ENCODE measurements at regions not wholly inside any gene's neighbourhood (a gene's known extent, or its start where the extent isn't known, plus 50 kb on each side); places are given as distances from the start of the nearest gene placed in this dataset.

DNA sequence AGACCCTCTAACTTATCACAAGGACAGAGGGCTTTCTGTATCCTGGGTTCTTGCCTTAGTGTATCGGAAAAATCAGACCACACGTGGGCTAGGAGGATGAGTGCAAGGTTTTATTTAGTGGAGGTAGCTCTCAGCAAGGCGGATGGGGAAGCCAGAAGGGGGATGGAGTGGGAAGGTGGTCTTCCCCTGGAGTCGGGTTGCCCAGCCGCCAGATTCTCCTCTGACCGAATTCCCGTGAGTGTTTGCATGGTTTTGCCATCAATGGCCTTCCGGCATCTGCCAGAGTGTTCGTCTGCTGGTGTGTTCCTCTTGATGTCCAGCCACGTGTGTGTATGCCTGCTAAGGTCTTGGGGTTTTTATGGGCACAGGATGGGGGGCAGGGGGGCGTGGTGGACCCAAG lies 1335.1 kb upstream of the SPRY2 start:
- H3K36me3 ChIP-seq, result no peaks in the 10 kb centered on the region
- intact Hi-C loops (cut with DNase I), result no loop called here
- H3K27me3 ChIP-seq, result no peaks in the 10 kb centered on the region
- H3K4me1 ChIP-seq, result no peaks in the 10 kb centered on the region
- no peaks in the 10 kb centered on the region for H3K9me3 ChIP-seq
- no peak overlapping the region for H3K27ac ChIP-seq
- 91 to 95% methylated on average over 10 to 11 of the region's 11 CpGs for WGBS, 2 donors
- no peak for DNase-seq
- H3K4me3 ChIP-seq (replicated peaks in 1 of 3), result no peak overlapping the region
- TF ChIP-seq POLR2A (IDR thresholded peaks at IDR 0.05), result no peak
- TF ChIP-seq, protein P1, sequence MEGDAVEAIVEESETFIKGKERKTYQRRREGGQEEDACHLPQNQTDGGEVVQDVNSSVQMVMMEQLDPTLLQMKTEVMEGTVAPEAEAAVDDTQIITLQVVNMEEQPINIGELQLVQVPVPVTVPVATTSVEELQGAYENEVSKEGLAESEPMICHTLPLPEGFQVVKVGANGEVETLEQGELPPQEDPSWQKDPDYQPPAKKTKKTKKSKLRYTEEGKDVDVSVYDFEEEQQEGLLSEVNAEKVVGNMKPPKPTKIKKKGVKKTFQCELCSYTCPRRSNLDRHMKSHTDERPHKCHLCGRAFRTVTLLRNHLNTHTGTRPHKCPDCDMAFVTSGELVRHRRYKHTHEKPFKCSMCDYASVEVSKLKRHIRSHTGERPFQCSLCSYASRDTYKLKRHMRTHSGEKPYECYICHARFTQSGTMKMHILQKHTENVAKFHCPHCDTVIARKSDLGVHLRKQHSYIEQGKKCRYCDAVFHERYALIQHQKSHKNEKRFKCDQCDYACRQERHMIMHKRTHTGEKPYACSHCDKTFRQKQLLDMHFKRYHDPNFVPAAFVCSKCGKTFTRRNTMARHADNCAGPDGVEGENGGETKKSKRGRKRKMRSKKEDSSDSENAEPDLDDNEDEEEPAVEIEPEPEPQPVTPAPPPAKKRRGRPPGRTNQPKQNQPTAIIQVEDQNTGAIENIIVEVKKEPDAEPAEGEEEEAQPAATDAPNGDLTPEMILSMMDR (IDR thresholded peaks at IDR 0.05), result no peak

DNA sequence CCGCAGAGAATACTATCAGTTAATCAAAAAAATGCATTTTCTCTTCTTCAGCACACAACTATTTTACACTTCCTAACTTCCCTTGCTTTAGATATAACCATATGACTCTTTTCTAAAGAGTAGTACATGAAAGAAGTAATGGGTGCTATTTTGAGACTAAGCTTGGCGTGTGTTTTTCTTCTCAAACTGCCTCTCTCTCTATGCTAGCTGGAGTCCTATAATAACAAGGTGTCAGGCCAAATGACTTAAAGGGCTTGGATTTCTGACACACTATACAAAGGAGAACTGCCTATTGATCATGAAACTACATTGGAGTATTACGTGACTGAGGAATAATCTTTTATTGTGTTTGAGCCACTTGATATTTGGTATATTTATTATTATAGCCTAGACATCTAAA lies 1330.1 kb upstream of the SPRY2 start:
- no peaks in the 10 kb centered on the region for H3K27me3 ChIP-seq
- intact Hi-C loops (cut with DNase I), result no loop called here
- no peak for TF ChIP-seq POLR2A (IDR thresholded peaks at IDR 0.05)
- TF ChIP-seq, protein P1 (IDR thresholded peaks at IDR 0.05), result no peak
- H3K9me3 ChIP-seq, result no peaks in the 10 kb centered on the region
- no peak overlapping the region for H3K4me3 ChIP-seq (replicated peaks in 1 of 3)
- WGBS, 2 donors, result 75 to 79% methylated on average over 3 of the region's 3 CpGs
- H3K36me3 ChIP-seq, result no peaks in the 10 kb centered on the region
- H3K4me1 ChIP-seq, result no peaks in the 10 kb centered on the region
- DNase-seq, result no peak
- H3K27ac ChIP-seq, result no peak overlapping the region

DNA sequence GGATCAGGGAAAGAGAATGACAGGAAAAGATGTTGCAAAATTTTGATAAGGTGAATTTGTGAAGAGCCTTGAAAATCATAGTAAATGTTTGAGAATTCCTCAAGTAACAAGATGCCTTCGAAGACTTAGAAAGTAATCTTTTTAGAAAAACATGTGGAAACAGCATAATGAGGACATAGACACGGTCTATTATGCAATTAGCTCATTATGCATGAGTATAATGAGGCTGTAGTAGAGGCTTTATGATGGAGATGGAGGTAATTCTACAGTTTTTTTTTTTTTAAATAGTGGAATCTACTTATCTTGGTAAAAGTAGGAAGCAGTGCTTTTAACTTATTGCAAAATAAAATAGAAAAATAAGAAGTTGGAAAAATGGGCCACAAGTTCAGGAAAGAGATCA lies 1329.1 kb upstream of the SPRY2 start:
- no peak for TF ChIP-seq POLR2A (IDR thresholded peaks at IDR 0.05)
- TF ChIP-seq, protein P1 (IDR thresholded peaks at IDR 0.05), result no peak
- no peak for DNase-seq

DNA sequence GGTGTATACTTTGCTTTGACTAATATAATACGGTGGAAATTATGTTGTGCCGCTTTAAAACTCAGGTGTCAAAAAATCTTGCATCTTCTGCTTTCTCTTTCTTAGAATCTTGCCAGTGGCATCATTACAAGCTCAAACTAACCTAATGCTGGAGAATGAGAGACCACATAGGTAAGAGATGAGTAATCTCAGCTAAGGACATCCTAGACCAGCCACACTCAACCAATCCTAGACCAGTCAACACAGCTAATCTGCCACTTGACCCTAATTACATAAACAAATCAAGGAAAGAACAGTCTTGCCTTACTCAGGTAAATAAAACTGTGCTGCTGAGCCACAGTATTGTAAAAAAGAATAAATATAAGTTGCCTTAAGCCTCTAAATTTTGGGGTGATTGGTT lies 1323.9 kb upstream of the SPRY2 start:
- Histone ChIP-seq H3K27me3 (no peaks in the 10 kb centered on the region), H3K36me3 (no peaks in the 10 kb centered on the region), H3K9me3 (no peaks in the 10 kb centered on the region), H3K27ac (no peak overlapping the region), H3K4me1 (no peaks in the 10 kb centered on the region), H3K4me3 (replicated peaks in 1 of 3) (no peak overlapping the region)
- intact Hi-C loops (cut with DNase I), result no loop called here
- TF ChIP-seq POLR2A (IDR thresholded peaks at IDR 0.05), result no peak
- TF ChIP-seq, protein P1 (IDR thresholded peaks at IDR 0.05), result no peak
- 97 to 100% methylated on average over 2 of the region's 2 CpGs for WGBS, 2 donors
- DNase-seq, result no peak

More for the DNA sequence above, 1329.1 kb upstream of the SPRY2 start:
- intact Hi-C loops (cut with DNase I), result no loop called here
- Histone ChIP-seq H3K4me1 (no peaks in the 10 kb centered on the region), H3K4me3 (replicated peaks in 1 of 3) (no peak overlapping the region), H3K27ac (no peak overlapping the region), H3K9me3 (no peaks in the 10 kb centered on the region), H3K27me3 (no peaks in the 10 kb centered on the region), H3K36me3 (no peaks in the 10 kb centered on the region)
- 59 to 67% methylated on average over 2 of the region's 2 CpGs for WGBS, 2 donors

DNA sequence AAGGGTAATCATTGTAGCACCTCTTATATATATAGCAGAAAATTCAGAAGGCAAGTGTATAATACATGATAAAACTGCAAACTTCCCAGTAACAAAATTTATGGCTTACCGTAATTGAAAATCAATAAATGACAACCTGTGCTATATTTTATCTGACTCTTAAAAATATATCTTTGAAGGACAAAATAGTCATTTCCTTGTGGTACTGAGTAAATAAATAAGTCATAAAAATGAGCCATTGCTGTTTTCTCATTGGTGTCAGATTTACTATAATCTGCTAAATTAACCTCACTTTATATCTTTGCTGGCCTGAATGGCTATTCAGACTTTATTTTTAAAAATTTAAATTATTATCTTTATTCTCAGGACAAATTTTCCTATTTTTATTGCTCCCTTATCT lies 1319.1 kb upstream of the SPRY2 start:
- intact Hi-C loops (cut with DNase I), result no loop called here
- H3K27ac ChIP-seq, result no peak overlapping the region
- no peak overlapping the region for H3K4me3 ChIP-seq (replicated peaks in 1 of 3)
- WGBS, 2 donors, result 94 to 100% methylated on average over 1 of the region's 1 CpG
- TF ChIP-seq POLR2A (IDR thresholded peaks at IDR 0.05), result no peak
- TF ChIP-seq, protein P1 (IDR thresholded peaks at IDR 0.05), result no peak
- no peak for DNase-seq
- no peaks in the 10 kb centered on the region for H3K9me3 ChIP-seq
- no peaks in the 10 kb centered on the region for H3K27me3 ChIP-seq
- no peaks in the 10 kb centered on the region for H3K36me3 ChIP-seq
- H3K4me1 ChIP-seq, result no peaks in the 10 kb centered on the region
